Left forelimb (tissue), 1 donor: ENCODE measurements at regions not wholly inside any gene's neighbourhood (a gene's known extent, or its start where the extent isn't known, plus 50 kb on each side); places are given as distances from the start of the nearest gene placed in this dataset.
"Not testable (repeated sequence)": the region's sequence is repeated elsewhere in the genome, so short reads cannot be mapped to it uniquely, and the experiment has no call there.

Source experiments
- DNase-seq: peaks from one replicate; pipeline ENCODE4 v3.0.0-alpha.2; 2018; ENCODE audit warnings: low spot score

DNA sequence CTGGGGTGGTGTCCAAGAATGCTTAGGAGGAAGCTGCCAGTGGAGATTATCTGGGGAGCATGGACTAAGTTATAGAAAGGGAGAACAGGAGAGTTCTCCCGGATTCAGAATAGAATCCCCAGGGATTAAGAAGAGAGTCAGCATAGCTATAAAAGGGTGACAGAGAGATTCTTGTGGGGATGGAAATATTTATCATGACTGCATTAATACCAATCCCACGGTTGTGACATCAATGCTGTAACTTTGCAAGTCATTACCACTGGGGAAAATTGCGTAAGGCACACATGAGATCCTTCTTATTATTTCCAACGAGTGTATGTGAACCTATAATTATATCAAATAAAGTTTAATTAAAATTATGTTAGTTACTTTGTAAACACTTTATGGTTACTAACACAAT, 447.9 kb upstream of the TMEM132C start:
- DNase-seq, result no peak

DNA sequence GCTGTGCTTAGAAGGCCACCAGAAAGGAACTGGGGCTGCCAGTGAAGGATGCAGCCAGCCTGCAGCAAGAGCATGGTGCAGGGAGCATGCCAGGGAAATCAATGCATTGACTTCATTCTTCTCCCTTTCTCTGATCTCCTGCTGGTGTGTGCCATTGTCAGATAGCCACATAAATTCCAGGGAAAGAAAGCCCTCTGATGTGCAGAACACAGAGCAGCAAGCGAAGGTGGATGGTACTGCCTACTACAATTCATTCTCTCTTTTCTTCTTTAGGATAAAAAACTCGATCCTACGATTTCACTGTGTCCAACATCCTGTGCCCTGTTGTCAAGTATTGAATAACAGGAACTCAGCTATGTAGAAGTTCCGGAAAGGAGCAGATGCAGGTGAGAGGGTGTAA, 446.7 kb upstream of the TMEM132C start:
- DNase-seq, result no peak

- DNase-seq, result no peak
Observed at GRCh38 chr12:127820846-127821245, 446.1 kb upstream of the TMEM132C start.

DNA sequence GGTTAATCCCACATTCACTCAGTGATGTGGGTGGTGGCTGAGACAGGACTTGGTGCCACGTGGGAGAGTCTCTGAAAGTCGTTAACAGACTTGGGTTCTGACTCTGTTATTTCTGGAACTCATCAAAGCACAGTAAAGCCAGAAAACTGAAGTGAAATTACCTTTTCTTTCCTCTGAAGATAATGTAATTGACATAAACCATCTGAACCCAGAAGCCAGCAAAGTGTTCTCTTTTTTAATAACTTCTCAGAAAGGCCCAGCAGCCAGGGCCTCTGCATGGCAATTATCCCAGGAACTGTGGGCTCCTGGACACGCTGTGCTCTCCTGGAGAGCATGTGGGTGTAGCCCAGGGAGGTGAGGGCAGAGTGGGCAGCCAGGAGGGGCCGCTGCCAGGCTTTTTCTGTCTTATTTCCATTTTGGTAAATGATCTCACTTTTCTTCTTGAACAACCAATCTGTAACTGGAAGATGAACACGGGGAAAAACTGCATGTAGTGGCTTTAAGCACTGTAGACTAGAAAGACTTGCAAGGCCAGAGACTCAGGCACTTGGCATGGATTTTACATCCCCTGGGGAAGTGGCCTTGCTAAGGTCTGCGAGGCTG, 444.1 kb upstream of the TMEM132C start:
- DNase-seq, result peak; percentile 68

GRCh38 chr12:127823801-127824200, 443.2 kb upstream of the TMEM132C start:
- no peak for DNase-seq

GRCh38 chr12:127829281-127830064, 437.5 kb upstream of the TMEM132C start:
- DNase-seq, result no peak

- no peak for DNase-seq
Observed at GRCh38 chr12:127830065-127830460, 436.9 kb upstream of the TMEM132C start.

DNA sequence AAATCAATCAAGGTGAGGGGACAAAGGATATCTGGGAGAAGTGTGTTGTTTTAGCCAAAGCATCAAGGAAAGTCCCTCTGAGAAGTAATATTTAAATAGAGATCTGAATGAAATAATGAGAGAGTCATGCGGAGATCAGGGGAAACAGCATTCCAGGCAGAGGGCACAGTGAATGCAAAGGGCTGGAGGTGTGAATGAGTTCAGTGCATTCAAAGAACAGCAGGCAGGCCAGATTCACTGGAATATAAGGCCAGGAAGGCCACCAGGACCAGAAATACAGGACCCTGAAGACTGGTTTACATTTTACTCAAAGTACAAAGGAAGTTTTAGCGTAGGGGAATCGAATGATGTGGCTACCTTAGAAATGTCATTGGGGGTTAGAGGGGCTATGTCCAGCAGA, 436.2 kb upstream of the TMEM132C start:
- DNase-seq, result no peak

GRCh38 chr12:127832172-127832571, 434.8 kb upstream of the TMEM132C start:
- DNase-seq, result no peak

- not testable (repeated sequence) for DNase-seq
Observed at GRCh38 chr12:127836802-127837201, 430.2 kb upstream of the TMEM132C start.

DNA sequence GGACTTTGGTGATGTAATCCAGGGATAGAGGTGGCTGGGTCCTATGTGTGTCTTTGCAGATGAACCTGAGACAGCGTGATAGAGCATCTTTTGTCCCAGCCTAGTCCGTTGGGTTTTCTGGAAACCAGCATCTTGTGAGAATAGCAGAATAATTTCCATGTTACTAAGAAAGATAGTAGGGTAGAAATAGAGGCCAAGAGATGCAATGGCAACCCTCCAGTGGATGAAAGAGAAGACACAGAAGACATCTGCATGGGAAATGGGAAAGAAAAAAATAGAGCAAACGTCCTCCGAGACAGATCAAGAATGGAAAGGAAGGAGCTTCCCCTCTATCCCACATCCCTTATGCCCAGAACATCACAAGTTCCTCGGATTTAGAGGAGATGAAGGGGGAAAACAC, 409.3 kb upstream of the TMEM132C start:
- DNase-seq, result no peak

DNA sequence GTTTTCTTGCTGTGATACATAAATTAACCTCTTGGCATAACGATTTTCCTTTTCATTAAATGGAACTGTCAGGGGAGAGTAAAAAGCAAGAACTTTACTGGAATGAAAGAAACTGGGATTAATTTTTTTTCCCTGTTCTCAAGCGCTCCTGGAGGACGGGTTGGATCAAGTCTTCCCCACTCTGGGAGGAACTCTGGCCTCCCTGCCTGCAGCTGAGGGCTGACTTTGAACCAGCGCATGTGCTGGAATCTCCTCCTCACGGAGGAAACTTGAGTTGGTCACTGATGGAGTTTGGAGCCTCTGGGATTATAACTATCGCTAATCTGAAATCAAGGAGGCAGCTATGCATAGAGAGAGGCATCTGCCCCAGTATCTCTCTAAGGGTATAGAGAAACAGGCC, 406.4 kb upstream of the TMEM132C start:
- no peak for DNase-seq

- DNase-seq, result no peak
Observed at GRCh38 chr12:127861406-127861805, 405.6 kb upstream of the TMEM132C start.

GRCh38 chr12:127873306-127873705, 393.7 kb upstream of the TMEM132C start:
- no peak for DNase-seq

DNA sequence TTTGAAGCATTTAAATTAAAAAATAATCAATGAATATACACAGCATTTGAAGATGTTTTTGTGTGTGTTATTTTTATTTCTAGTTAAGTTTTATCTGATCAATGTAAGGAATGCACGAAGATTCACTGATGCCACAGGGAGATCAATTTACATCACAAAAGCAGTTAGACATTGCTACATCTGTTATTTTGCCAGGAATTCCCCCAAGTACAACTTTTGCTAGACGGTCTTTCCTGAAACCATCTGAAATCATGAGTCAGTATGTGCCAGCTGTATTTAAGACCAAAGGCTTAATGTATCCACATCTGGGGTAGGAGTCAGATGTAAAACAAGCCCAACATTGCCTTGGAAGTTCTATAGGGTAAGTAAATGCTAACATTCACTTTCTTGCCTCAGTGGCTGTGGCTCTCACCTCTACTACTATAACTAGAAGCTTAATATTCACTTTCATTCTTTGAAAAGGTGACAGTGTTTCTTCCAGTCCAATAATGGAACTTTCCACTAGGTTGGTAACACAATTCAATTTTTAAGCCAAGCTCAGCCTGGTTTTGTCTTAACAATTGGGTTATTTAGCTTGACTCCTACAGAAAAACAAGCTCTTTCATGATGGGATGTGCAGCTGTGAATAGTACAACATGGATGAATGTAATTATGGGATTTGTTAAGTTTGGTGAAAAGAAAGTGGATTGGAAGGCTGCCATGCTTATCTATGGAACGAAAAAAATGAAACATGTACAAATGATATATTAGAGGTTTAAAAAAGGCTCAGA, 385.4 kb upstream of the TMEM132C start:
- no peak for DNase-seq

DNA sequence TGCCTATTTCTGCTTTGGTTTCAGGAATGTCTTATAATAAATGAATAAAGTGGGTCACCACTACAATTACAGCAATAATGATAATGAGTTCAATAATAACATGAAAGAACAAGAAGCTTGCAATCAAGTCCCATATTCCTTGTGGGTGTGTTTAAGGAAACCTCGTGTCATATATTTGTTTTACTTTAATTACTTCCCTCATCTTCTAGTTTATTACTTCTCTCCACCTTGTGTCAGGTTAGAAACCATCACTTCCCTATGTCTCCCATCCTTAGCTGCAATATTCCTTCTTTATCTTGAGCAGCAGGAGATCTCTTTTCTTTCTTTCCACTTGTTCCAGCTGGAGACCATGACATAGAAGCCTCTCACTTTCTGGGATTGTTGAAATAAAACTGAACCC, 384.0 kb upstream of the TMEM132C start:
- DNase-seq, result no peak

- DNase-seq, result no peak
Observed at GRCh38 chr12:127885954-127886750, 380.8 kb upstream of the TMEM132C start.

DNA sequence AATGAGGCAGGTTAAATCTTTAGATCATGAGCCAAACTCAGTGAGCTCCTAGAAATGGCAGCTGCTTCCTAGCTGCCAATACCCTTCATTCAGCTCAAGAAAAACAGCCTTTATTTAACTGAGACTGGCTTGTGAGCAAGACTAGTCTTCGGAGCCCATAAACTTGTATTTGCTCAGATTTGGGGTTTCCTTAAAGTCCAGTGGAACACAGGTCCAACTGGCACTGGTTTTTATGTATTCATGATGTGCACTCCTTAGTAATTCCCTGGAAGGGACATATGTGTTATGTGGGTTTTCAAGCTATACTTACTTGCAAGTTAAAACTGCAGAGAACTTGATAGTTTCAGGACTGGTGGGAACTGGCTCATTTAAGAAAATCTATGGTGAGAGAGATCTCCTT, 380.1 kb upstream of the TMEM132C start:
- no peak for DNase-seq

GRCh38 chr12:127888943-127889719, 377.8 kb upstream of the TMEM132C start:
- DNase-seq, result no peak

GRCh38 chr12:127893895-127894609, 372.9 kb upstream of the TMEM132C start:
- DNase-seq, result no peak

- no peak for DNase-seq
Observed at GRCh38 chr12:127896661-127897060, 370.3 kb upstream of the TMEM132C start.
